ENCODE measurements at regions not wholly inside any gene's neighbourhood (a gene's known extent, or its start where the extent isn't known, plus 50 kb on each side); places are given as distances from the start of the nearest gene placed in this dataset.

DNA sequence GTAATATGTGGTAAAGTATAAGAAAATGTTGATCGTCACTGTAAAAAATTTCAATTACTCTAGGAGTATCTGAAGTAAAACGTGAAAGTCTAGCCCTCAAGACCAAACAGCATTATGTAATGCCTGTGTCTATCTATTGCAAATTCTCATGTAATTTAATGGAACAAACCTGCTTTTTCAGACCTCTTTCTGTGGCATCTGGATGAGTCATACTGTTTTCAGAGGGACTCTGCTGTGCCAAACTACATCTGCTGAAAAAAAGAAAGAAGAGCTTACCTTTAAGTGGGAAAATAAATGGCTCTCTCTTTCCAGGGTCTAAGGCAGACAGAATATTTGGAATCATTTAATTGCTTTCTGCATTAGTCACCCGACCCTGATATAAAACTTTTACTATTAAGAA is 89.8 kb upstream of the ARMCX2 start:
- no peak overlapping the region for H3K9ac ChIP-seq (ENCODE audit: low read length)
- H3K9me3 ChIP-seq (ENCODE audit: low read length), result no peaks in the 10 kb centered on the region
- no peaks in the 10 kb centered on the region for H3K27me3 ChIP-seq (ENCODE audit: insufficient read depth, low read depth, low read length)
- no peaks in the 10 kb centered on the region for H3K79me2 ChIP-seq (replicated peaks; ENCODE audit: insufficient read depth, low read length)
- H3K4me2 ChIP-seq (ENCODE audit: low read length), result no peak overlapping the region
- H4K20me1 ChIP-seq (ENCODE audit: insufficient read depth), result no peaks in the 10 kb centered on the region
- TF ChIP-seq SMC3 (conservative IDR thresholded peaks at IDR 0.05; ENCODE audit: poor library complexity), result no peak
- no peak for TF ChIP-seq EP300 (conservative IDR thresholded peaks at IDR 0.05; ENCODE audit: poor library complexity, severe bottlenecking)
- no peak for TF ChIP-seq EZH2 (IDR thresholded peaks at IDR 0.05; ENCODE audit: borderline replicate concordance, insufficient read depth, low read length, poor library complexity, severe bottlenecking)
- no peak for TF ChIP-seq RAD21 (conservative IDR thresholded peaks at IDR 0.05)
- TF ChIP-seq REST (IDR thresholded peaks at IDR 0.05; ENCODE audit: borderline replicate concordance), result no peak
- no peak for TF ChIP-seq POLR2AphosphoS5 (IDR thresholded peaks at IDR 0.05)
- no peak for TF ChIP-seq TAF1 (IDR thresholded peaks at IDR 0.05; ENCODE audit: low read depth)
- TF ChIP-seq CTCF (IDR thresholded peaks at IDR 0.05; ENCODE audit: poor library complexity, severe bottlenecking), result no peak
- no peak for TF ChIP-seq MXI1 (conservative IDR thresholded peaks at IDR 0.05; ENCODE audit: poor library complexity, severe bottlenecking)
- H3F3A ChIP-seq (ENCODE audit: insufficient read depth, low read length, poor library complexity, severe bottlenecking), result no peaks in the 10 kb centered on the region
- no peak overlapping the region for H2AFZ ChIP-seq (ENCODE audit: low read depth, low read length)
- H3K4me3 ChIP-seq (ENCODE audit: low read length), result no peak overlapping the region
- no peak overlapping the region for H3K27ac ChIP-seq (ENCODE audit: low read length)
- no peaks in the 10 kb centered on the region for H3K36me3 ChIP-seq (ENCODE audit: insufficient read depth, low read length)
- H3K9me2 ChIP-seq (ENCODE audit: insufficient read depth, low read length), result no peaks in the 10 kb centered on the region

DNA sequence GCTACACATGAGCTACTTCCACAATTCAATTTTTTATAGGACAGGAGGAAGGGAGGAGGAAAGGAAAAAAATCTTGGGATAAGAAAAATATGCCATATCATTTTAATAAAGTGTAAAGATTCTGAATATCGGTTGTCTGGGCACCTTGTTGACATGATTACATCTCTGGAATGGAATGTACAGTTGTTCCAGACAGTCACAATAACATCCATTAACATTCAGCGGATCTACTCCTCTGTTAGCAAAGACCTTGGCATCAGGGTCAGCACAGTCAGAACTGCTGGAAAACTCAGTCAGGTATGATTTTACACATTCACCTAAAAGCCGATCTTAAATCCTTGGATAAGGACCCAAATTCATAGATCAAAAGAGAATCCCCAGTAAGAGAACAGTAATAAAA is 85.4 kb upstream of the ARMCX2 start:
- no peaks in the 10 kb centered on the region for H3K9me2 ChIP-seq (ENCODE audit: insufficient read depth, low read length)
- no peak overlapping the region for H3K9ac ChIP-seq (ENCODE audit: low read length)
- H3K27me3 ChIP-seq (ENCODE audit: insufficient read depth, low read depth, low read length), result no peaks in the 10 kb centered on the region
- H3K9me3 ChIP-seq (ENCODE audit: low read length), result no peaks in the 10 kb centered on the region
- H4K20me1 ChIP-seq (ENCODE audit: insufficient read depth), result no peaks in the 10 kb centered on the region
- no peak overlapping the region for H3K4me2 ChIP-seq (ENCODE audit: low read length)
- H3K36me3 ChIP-seq (ENCODE audit: insufficient read depth, low read length), result no peaks in the 10 kb centered on the region
- H3K4me3 ChIP-seq (ENCODE audit: low read length), result no peak overlapping the region
- no peaks in the 10 kb centered on the region for H3K79me2 ChIP-seq (replicated peaks; ENCODE audit: insufficient read depth, low read length)
- H3K27ac ChIP-seq (ENCODE audit: low read length), result no peak overlapping the region
- no peaks in the 10 kb centered on the region for H3F3A ChIP-seq (ENCODE audit: insufficient read depth, low read length, poor library complexity, severe bottlenecking)
- TF ChIP-seq SMC3 (conservative IDR thresholded peaks at IDR 0.05; ENCODE audit: poor library complexity) (no peak), CTCF (IDR thresholded peaks at IDR 0.05; ENCODE audit: poor library complexity, severe bottlenecking) (no peak), EZH2 (IDR thresholded peaks at IDR 0.05; ENCODE audit: borderline replicate concordance, insufficient read depth, low read length, poor library complexity, severe bottlenecking) (no peak), TAF1 (IDR thresholded peaks at IDR 0.05; ENCODE audit: low read depth) (no peak), MXI1 (conservative IDR thresholded peaks at IDR 0.05; ENCODE audit: poor library complexity, severe bottlenecking) (no peak), POLR2AphosphoS5 (IDR thresholded peaks at IDR 0.05) (no peak), EP300 (conservative IDR thresholded peaks at IDR 0.05; ENCODE audit: poor library complexity, severe bottlenecking) (no peak), RAD21 (conservative IDR thresholded peaks at IDR 0.05) (no peak), REST (IDR thresholded peaks at IDR 0.05; ENCODE audit: borderline replicate concordance) (no peak)
- H2AFZ ChIP-seq (ENCODE audit: low read depth, low read length), result no peak overlapping the region
